ENCODE measurements at regions not wholly inside any gene's neighbourhood (a gene's known extent, or its start where the extent isn't known, plus 50 kb on each side); places are given as distances from the start of the nearest gene placed in this dataset.

DNA sequence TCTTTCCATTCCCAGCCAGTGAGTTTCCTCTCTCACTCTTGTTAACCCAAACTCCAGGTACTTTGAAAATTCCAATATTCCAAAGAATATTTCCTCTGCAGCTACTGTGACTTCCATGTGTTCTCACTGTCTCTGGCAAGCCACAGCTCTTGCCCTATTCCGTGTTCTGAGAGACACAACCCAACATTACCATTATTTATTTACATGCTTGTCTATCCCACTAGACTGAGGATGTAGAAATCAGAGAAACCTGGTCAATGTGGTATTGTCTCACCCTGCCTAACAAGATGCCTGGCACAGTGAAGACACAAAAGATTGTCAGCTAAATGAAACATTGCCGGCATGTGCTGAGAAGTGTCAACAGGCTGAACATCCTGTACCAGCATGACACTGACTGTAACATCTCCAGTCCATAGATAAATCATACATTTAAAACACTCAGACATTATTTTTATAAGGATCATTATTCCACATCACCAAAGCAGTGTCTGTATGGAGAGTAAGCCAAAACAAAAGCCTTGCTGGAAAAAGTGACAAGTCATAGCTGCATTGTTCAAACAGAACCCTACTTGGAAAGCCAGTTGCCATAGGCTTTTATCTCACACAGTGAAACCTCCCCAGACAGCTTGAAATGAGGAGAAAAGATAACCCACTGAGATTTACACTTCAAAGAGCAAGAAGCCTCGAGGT is 72.3 kb downstream of the SIPA1L2 start:
- ATAC-seq (no peak), DNase-seq (ENCODE audit: low read depth, low spot score) (no peak)
- Histone ChIP-seq H3K27ac (ENCODE audit: low read length) (no peak overlapping the region), H3K9me3 (ENCODE audit: control insufficient read depth, insufficient read depth, low read depth, low read length) (no peaks in the 10 kb centered on the region), H3K36me3 (ENCODE audit: control insufficient read depth, insufficient read depth, low read length) (no peaks in the 10 kb centered on the region), H3K4me3 (ENCODE audit: low read depth in 2 of 2, low read length in 2 of 2) (no peak overlapping the region), H3K27me3 (ENCODE audit: control insufficient read depth, insufficient read depth, low read length) (no peaks in the 10 kb centered on the region), H3K4me1 (ENCODE audit: control insufficient read depth, insufficient read depth, low read length) (no peaks in the 10 kb centered on the region)
- TF ChIP-seq TCF7L2 (IDR thresholded peaks at IDR 0.05; ENCODE audit: low read depth, low read length): no peak
- TF ChIP-seq CTCF (IDR thresholded peaks at IDR 0.05): no peak
- no peak for TF ChIP-seq SIN3A (IDR thresholded peaks at IDR 0.05; ENCODE audit: borderline replicate concordance, insufficient read depth, low read depth, low read length)
- TF ChIP-seq POLR2AphosphoS5 (IDR thresholded peaks at IDR 0.05; ENCODE audit: low read depth, low read length): no peak
- TF ChIP-seq, protein P1, sequence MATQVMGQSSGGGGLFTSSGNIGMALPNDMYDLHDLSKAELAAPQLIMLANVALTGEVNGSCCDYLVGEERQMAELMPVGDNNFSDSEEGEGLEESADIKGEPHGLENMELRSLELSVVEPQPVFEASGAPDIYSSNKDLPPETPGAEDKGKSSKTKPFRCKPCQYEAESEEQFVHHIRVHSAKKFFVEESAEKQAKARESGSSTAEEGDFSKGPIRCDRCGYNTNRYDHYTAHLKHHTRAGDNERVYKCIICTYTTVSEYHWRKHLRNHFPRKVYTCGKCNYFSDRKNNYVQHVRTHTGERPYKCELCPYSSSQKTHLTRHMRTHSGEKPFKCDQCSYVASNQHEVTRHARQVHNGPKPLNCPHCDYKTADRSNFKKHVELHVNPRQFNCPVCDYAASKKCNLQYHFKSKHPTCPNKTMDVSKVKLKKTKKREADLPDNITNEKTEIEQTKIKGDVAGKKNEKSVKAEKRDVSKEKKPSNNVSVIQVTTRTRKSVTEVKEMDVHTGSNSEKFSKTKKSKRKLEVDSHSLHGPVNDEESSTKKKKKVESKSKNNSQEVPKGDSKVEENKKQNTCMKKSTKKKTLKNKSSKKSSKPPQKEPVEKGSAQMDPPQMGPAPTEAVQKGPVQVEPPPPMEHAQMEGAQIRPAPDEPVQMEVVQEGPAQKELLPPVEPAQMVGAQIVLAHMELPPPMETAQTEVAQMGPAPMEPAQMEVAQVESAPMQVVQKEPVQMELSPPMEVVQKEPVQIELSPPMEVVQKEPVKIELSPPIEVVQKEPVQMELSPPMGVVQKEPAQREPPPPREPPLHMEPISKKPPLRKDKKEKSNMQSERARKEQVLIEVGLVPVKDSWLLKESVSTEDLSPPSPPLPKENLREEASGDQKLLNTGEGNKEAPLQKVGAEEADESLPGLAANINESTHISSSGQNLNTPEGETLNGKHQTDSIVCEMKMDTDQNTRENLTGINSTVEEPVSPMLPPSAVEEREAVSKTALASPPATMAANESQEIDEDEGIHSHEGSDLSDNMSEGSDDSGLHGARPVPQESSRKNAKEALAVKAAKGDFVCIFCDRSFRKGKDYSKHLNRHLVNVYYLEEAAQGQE (IDR thresholded peaks at IDR 0.05; ENCODE audit: insufficient read depth in 1 of 2, low read depth in 2 of 2, low read length in 1 of 2): no peak
- no TSS peak for BruUV-seq (replicated peaks)
- in situ Hi-C loops (cut with HindIII; ENCODE audit: low pct_unique_long_range_greater_than_20kb, low sequenced_read_pairs): no loop called here
- ChIA-PET CTCF (no interaction called here), POLR2A (no interaction called here)
- intact Hi-C loops (cut with micrococcal nuclease; ENCODE audit: unreplicated experiment): no loop called here

- Histone ChIP-seq H3K36me3 (ENCODE audit: control insufficient read depth, insufficient read depth, low read length) (no peaks in the 10 kb centered on the region), H3K4me3 (ENCODE audit: low read depth in 2 of 2, low read length in 2 of 2) (no peak overlapping the region), H3K27ac (ENCODE audit: low read length) (no peak overlapping the region), H3K27me3 (ENCODE audit: control insufficient read depth, insufficient read depth, low read length) (no peaks in the 10 kb centered on the region), H3K4me1 (ENCODE audit: control insufficient read depth, insufficient read depth, low read length) (no peaks in the 10 kb centered on the region), H3K9me3 (ENCODE audit: control insufficient read depth, insufficient read depth, low read depth, low read length) (no peaks in the 10 kb centered on the region)
- POLR2A ChIA-PET: no interaction called here
- no TSS peak for BruUV-seq (replicated peaks)
- intact Hi-C loops (cut with micrococcal nuclease; ENCODE audit: unreplicated experiment) (no loop called here), in situ Hi-C loops (cut with HindIII; ENCODE audit: low pct_unique_long_range_greater_than_20kb, low sequenced_read_pairs) (no loop called here)
- CTCF ChIA-PET: no interaction called here
- TF ChIP-seq CTCF (IDR thresholded peaks at IDR 0.05): no peak
- TF ChIP-seq SIN3A (IDR thresholded peaks at IDR 0.05; ENCODE audit: borderline replicate concordance, insufficient read depth, low read depth, low read length): no peak
- TF ChIP-seq, protein P1 (IDR thresholded peaks at IDR 0.05; ENCODE audit: insufficient read depth in 1 of 2, low read depth in 2 of 2, low read length in 1 of 2): no peak
- no peak for TF ChIP-seq TCF7L2 (IDR thresholded peaks at IDR 0.05; ENCODE audit: low read depth, low read length)
- TF ChIP-seq POLR2AphosphoS5 (IDR thresholded peaks at IDR 0.05; ENCODE audit: low read depth, low read length): no peak
- DNase-seq (ENCODE audit: low read depth, low spot score) (no peak), ATAC-seq (no peak)
Measured at GRCh38 chr1:232557096-232557495, 72.8 kb downstream of the SIPA1L2 start.
